Lower leg skin (tissue), 3 donors: ENCODE measurements at regions not wholly inside any gene's neighbourhood (a gene's known extent, or its start where the extent isn't known, plus 50 kb on each side); places are given as distances from the start of the nearest gene placed in this dataset.

Source experiments
- CTCF ChIP-seq, 3 donors: fragments of 450-650 bp; IDR thresholded peaks; one replicate each; pipeline ENCODE4 v1.5.1; 2016; ENCODE audit warnings: antibody characterized with exemption in 3 of 3, mild to moderate bottlenecking in 3 of 3, moderate library complexity in 2 of 3
- POLR2A ChIP-seq, 2 donors: fragments of 450-650 bp; IDR thresholded peaks; one replicate each; pipeline ENCODE4 v1.6.1; 2016 to 2017; ENCODE audit warnings: antibody characterized with exemption in 2 of 2, mild to moderate bottlenecking in 1 of 2, moderate library complexity in 1 of 2

GRCh38 chr13:89497658-89498057, 1826.5 kb downstream of the SLITRK5 start:
- TF ChIP-seq CTCF (IDR thresholded peaks at IDR 0.05) (no peak), POLR2A (IDR thresholded peaks at IDR 0.05) (no peak)
